Suprapubic skin (tissue), 4 donors: ENCODE measurements at regions not wholly inside any gene's neighbourhood (a gene's known extent, or its start where the extent isn't known, plus 50 kb on each side); places are given as distances from the start of the nearest gene placed in this dataset.
"Not testable (repeated sequence)": the region's sequence is repeated elsewhere in the genome, so short reads cannot be mapped to it uniquely, and the experiment has no call there.

ENCODE experiments used
- DNase-seq, 2 donors: peaks; one replicate each; pipeline ENCODE4 v3.0.0-alpha.2; 2019; ENCODE audit warnings: low spot score in 2 of 2
- H3K27ac ChIP-seq: fragments of 200-600 bp; sonication (generic); one replicate; pipeline ENCODE4 v1.5.1; 2019
- H3K27me3 ChIP-seq: fragments of 200-600 bp; sonication (generic); one replicate; pipeline ENCODE4 v1.5.1; 2019
- H3K36me3 ChIP-seq: fragments of 200-600 bp; sonication (generic); one replicate; pipeline ENCODE4 v1.5.1; 2019
- H3K4me1 ChIP-seq: fragments of 200-600 bp; sonication (generic); one replicate; pipeline ENCODE4 v1.5.1; 2019
- H3K4me3 ChIP-seq: fragments of 200-600 bp; sonication (generic); one replicate; pipeline ENCODE4 v1.5.1; 2019; ENCODE audit warnings: mild to moderate bottlenecking
- H3K9me3 ChIP-seq: fragments of 200-600 bp; sonication (generic); one replicate; pipeline ENCODE4 v1.5.1; 2019
- CTCF ChIP-seq, 2 donors: fragments of 200-600 bp in 1 of 2; fragments of 450-650 bp in 1 of 2; sonication (generic) in 1 of 2; IDR thresholded peaks; one replicate each; pipeline ENCODE4 v1.5.1; 2016 to 2019; ENCODE audit warnings: antibody characterized with exemption in 2 of 2, mild to moderate bottlenecking in 1 of 2, moderate library complexity in 1 of 2
- EP300 ChIP-seq: sonication (generic); formaldehyde crosslinking; IDR thresholded peaks from one replicate; pipeline ENCODE4 v1.6.1; 2017; ENCODE audit warnings: antibody characterized with exemption
- POLR2A ChIP-seq, 2 donors: fragments of 450-650 bp; IDR thresholded peaks; one replicate each; pipeline ENCODE4 v1.6.1; 2017; ENCODE audit warnings: antibody characterized with exemption in 2 of 2, mild to moderate bottlenecking in 2 of 2, moderate library complexity in 2 of 2
- POLR2AphosphoS5 ChIP-seq, 3 donors: sonication (generic); formaldehyde crosslinking; IDR thresholded peaks; one replicate each; pipeline ENCODE4 v1.6.1; 2017; ENCODE audit warnings: antibody characterized with exemption in 3 of 3
- WGBS: methylation state at CpG from one replicate; pipeline ENCODE4 v1.1.5; 2018; 5-methylcytosine and 5-hydroxymethylcytosine counted together

GRCh38 chrX:155755706-155756337 is 125.3 kb upstream of the VAMP7 start:
- Histone ChIP-seq H3K4me1 (no peaks in the 10 kb centered on the region), H3K27ac (no peak overlapping the region), H3K36me3 (no peaks in the 10 kb centered on the region), H3K4me3 (no peak overlapping the region), H3K9me3 (no peaks in the 10 kb centered on the region), H3K27me3 (no peaks in the 10 kb centered on the region)
- no peak for DNase-seq
- TF ChIP-seq EP300 (no peak), CTCF (IDR thresholded peaks at IDR 0.05) (no peak), POLR2A (IDR thresholded peaks at IDR 0.05) (no peak), POLR2AphosphoS5 (IDR thresholded peaks at IDR 0.05) (no peak)

- DNase-seq = no peak
- no peak for TF ChIP-seq POLR2A (IDR thresholded peaks at IDR 0.05)
- TF ChIP-seq EP300 = no peak
- TF ChIP-seq CTCF (IDR thresholded peaks at IDR 0.05) = no peak
- TF ChIP-seq POLR2AphosphoS5 (IDR thresholded peaks at IDR 0.05) = no peak
- Histone ChIP-seq H3K4me1 (no peaks in the 10 kb centered on the region), H3K27ac (no peak overlapping the region), H3K36me3 (no peaks in the 10 kb centered on the region), H3K9me3 (no peaks in the 10 kb centered on the region), H3K4me3 (no peak overlapping the region), H3K27me3 (no peaks in the 10 kb centered on the region)
These were observed 130.0 kb upstream of the VAMP7 start for GRCh38 chrX:155751131-155751530.

- peaks cover 3% of the 10 kb centered on the region for H3K9me3 ChIP-seq
- no peaks in the 10 kb centered on the region for H3K27me3 ChIP-seq
- no peak overlapping the region for H3K27ac ChIP-seq
- DNase-seq = no peak
- no peaks in the 10 kb centered on the region for H3K36me3 ChIP-seq
- no peak overlapping the region for H3K4me3 ChIP-seq
- TF ChIP-seq POLR2A (IDR thresholded peaks at IDR 0.05) = no peak
- TF ChIP-seq EP300 = no peak
- no peak for TF ChIP-seq POLR2AphosphoS5 (IDR thresholded peaks at IDR 0.05)
- TF ChIP-seq CTCF (IDR thresholded peaks at IDR 0.05) = no peak
- 40% methylated on average over 3 of the region's 3 CpGs for WGBS
- H3K4me1 ChIP-seq = no peaks in the 10 kb centered on the region
These were observed 133.6 kb upstream of the VAMP7 start for GRCh38 chrX:155747520-155747919.

- no peak for DNase-seq
- WGBS = 27% methylated on average over 2 of the region's 2 CpGs
- peaks cover 3% of the 10 kb centered on the region for H3K9me3 ChIP-seq
- TF ChIP-seq EP300 (no peak), POLR2A (IDR thresholded peaks at IDR 0.05) (no peak), POLR2AphosphoS5 (IDR thresholded peaks at IDR 0.05) (no peak), CTCF (IDR thresholded peaks at IDR 0.05) (no peak)
- H3K36me3 ChIP-seq = no peaks in the 10 kb centered on the region
- no peak overlapping the region for H3K27ac ChIP-seq
- H3K4me3 ChIP-seq = no peak overlapping the region
- H3K27me3 ChIP-seq = no peaks in the 10 kb centered on the region
- H3K4me1 ChIP-seq = no peaks in the 10 kb centered on the region
These were observed 133.0 kb upstream of the TMLHE start for GRCh38 chrX:155745792-155746191.

- Histone ChIP-seq H3K27ac (no peak overlapping the region), H3K27me3 (no peaks in the 10 kb centered on the region), H3K36me3 (no peaks in the 10 kb centered on the region), H3K4me3 (no peak overlapping the region), H3K4me1 (no peaks in the 10 kb centered on the region), H3K9me3 (peaks cover 3% of the 10 kb centered on the region)
- WGBS = 32% methylated on average over 2 of the region's 2 CpGs
- no peak for DNase-seq
- TF ChIP-seq CTCF (IDR thresholded peaks at IDR 0.05) (no peak), POLR2A (IDR thresholded peaks at IDR 0.05) (no peak), POLR2AphosphoS5 (IDR thresholded peaks at IDR 0.05) (no peak), EP300 (no peak)
These were observed 131.8 kb upstream of the TMLHE start for GRCh38 chrX:155744534-155744933.

- not testable (repeated sequence) for H3K36me3 ChIP-seq, H3K27ac ChIP-seq, H3K9me3 ChIP-seq, DNase-seq, H3K4me1 ChIP-seq, H3K4me3 ChIP-seq, H3K27me3 ChIP-seq
- WGBS = 67% methylated on average over 5 of the region's 5 CpGs
These were observed 115.6 kb upstream of the TMLHE start for GRCh38 chrX:155728335-155728734.
